GM11168 (cell line): ENCODE measurements at regions not wholly inside any gene's neighbourhood (a gene's known extent, or its start where the extent isn't known, plus 50 kb on each side); places are given as distances from the start of the nearest gene placed in this dataset.

Experiments
- in situ Hi-C: fragments of 300-500 bp; cut with MboI; formaldehyde crosslinking; loops from one replicate; pipeline ENCODE4 v1.12.0; 2022; ENCODE audit warnings: low sequenced_read_pairs; ENCODE audit not compliant: unreplicated experiment

DNA sequence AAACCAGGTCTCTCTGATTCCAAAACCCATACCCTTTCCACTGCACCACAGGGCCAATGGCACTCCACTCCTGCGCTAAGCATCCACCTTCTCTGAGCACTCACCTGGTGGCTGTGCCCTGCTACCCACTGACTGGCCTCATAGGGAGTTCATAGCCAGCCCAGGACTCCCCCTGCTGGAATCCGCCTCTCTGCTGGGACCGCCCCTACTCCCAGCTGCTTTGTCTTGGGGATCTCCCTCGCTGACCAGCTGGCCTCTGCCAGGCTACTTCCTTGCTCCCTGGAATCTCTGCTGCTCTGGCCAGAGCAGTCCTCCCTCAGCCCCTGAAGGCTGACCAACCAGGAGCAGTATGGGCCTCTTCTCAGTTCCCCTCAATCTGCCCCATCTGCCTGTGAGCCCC, 129.7 kb downstream of the FAXC start:
- in situ Hi-C loops = no loop called here

GRCh38 chr6:99216959-99217358, 132.5 kb downstream of the FAXC start:
- in situ Hi-C loops = no loop called here

GRCh38 chr6:99195986-99196655, 153.4 kb downstream of the FAXC start:
- in situ Hi-C loops = no loop called here

- in situ Hi-C loops = no loop called here
These were observed 156.9 kb downstream of the FAXC start for GRCh38 chr6:99192561-99192960.

- in situ Hi-C loops = no loop called here
These were observed 159.4 kb downstream of the FAXC start for GRCh38 chr6:99189823-99190721.

- in situ Hi-C loops = no loop called here
These were observed 162.0 kb downstream of the FAXC start for GRCh38 chr6:99187429-99187828.

DNA sequence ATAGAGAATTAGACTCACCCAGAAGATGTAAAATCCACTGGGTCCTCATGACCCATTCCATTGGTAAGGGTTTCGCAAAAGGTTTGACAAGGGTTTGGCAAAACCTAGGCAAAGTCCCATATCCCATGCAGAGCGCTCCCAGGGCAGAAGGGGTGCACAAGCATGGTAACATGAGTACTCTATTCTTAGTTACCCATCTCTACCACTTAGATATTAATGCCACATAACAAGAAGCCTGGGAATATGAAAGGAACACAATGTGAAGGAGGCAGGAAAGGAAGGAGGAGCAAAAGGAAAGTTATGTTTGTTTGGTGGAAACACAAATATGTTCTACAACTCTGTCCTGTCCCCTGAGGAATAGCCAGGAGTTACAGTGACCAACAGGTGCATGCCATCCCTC, 163.1 kb downstream of the FAXC start:
- in situ Hi-C loops = no loop called here

- in situ Hi-C loops = no loop called here
These were observed 163.9 kb downstream of the FAXC start for GRCh38 chr6:99185525-99185924.

GRCh38 chr6:99184696-99185095, 164.8 kb downstream of the FAXC start:
- in situ Hi-C loops = no loop called here

DNA sequence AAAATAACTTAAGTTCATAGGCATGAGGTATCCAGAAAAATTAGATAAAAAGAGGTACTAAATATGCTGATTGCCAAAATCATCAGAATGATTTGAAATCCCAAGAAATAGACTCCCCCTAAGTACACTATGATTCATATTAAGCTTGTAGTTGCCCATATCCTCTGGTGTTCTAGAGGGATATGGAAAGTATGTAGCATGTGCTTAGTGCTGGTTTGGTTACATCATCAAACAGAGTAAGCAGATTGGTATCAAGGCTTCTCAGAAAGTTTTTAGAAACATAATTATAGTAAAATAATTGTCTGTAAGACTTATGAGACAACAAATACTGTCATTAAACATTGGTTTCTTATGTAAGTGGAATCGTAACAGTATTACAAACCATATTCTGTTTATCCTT, 166.4 kb downstream of the FAXC start:
- in situ Hi-C loops = no loop called here

DNA sequence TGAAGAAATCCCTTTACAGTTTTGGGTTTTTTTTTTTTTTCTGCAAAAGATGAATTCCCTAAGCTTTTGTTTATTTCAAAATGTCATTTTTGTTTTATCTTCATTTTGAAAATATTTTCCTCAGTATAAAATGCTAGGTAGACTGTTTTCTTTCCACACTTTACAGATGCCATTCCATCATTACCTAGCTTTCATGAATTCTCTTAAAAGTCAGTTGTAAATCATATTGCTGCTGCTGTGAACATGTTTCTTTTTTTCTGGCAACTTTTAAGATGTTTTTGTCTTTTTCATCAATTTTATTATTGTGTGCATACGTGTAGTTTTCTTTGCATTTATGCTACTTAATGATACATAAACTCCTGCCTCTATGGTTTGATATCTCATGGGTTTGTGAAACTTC, 168.3 kb downstream of the FAXC start:
- in situ Hi-C loops = no loop called here

DNA sequence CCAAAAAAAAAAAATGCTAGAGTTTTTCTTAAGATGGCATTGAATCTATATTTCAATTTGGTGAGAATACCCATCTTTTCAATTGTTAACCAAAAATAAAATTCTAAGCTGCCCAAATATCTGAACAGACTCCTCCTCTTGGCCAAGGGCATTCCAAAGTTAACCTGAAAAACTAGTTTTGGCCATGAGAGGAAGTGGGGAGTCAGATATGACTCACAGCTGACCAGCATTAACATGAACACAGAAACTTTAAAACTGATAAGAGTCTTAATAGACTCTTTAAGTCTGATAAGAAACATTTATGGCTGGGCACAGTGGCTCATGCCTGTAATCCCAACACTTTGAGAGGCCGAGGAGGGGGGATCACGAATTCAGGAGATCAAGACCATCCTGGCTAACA, 171.3 kb downstream of the FAXC start:
- in situ Hi-C loops = no loop called here

- in situ Hi-C loops = no loop called here
These were observed 171.7 kb downstream of the FAXC start for GRCh38 chr6:99177736-99178135.

GRCh38 chr6:99165838-99166237, 183.6 kb downstream of the FAXC start:
- in situ Hi-C loops = no loop called here

DNA sequence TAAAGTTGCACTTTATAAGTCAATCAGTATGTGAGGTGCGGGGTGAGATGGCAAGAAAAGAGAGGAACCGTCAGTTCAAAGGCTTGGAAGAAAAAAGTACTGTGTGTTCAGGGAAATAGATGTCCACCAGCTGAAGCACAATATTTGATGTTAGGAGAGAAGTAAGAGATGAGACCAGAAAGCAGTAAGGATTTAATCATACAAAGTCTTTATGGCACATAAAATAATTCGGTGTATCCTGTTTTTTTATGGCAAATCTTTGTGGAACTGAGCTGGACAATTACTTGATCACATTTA, 197.2 kb downstream of the FAXC start:
- in situ Hi-C loops = no loop called here

DNA sequence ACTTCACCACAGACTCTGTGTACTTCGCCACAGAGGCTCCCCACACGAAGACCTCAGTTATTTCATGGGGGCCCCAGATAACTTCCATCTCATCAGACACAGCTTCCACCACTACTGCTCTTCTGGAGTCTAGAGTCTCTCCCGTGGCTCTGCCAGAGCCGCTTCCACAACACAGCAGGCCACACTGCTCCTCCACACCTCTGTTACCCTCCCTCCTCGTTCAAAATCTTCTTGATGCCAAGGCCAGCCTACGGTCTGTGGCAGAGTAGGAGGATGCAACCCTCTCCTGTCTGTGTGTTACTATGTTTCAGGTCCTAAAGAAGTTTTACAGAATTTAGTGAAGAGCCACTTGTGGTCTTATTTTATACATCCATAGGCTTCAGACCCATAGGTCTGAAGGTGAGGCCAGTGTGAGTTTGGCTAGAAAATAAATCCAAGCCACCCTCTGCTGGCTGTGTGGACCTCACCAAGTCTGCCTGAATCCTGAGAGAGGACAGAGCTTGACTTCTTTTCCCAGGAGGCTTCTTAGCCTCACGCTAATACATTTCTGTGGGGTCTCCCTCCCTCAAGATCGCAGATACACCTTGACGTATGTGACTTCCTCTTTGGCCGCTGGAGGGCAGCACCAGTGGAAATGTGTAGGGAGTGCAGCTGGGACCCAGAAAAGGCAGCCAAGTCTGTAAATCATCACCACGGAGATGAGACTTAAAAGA, 197.7 kb downstream of the FAXC start:
- in situ Hi-C loops = no loop called here

DNA sequence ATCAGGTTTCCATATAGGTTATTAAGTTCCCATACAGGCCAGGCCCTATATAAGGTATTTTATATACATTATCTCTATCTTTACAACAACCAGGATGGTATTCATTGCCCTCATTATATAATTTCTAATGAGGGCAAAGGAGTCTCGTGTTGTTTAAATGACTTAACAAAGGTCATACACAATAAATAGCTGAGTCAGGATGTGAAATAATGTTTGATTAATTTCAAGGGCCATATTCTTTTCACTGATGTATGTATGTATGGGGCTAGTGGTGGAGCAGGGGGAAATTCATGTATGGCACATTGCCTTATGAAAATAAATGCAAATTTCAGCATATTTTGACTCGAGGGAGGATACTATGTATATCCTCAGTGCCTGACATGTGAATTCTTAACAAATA, 200.7 kb downstream of the FAXC start:
- in situ Hi-C loops = no loop called here

- in situ Hi-C loops = no loop called here
These were observed 200.4 kb upstream of the FBXL4 start for GRCh38 chr6:99148111-99148510.

- in situ Hi-C loops = no loop called here
These were observed 199.5 kb upstream of the FBXL4 start for GRCh38 chr6:99147206-99147605.

GRCh38 chr6:99146711-99147110, 199.0 kb upstream of the FBXL4 start:
- in situ Hi-C loops = no loop called here

GRCh38 chr6:99145738-99146137, 198.0 kb upstream of the FBXL4 start:
- in situ Hi-C loops = no loop called here
